ENCODE measurements at regions not wholly inside any gene's neighbourhood (a gene's known extent, or its start where the extent isn't known, plus 50 kb on each side); places are given as distances from the start of the nearest gene placed in this dataset.
"Not testable (repeated sequence)": the region's sequence is repeated elsewhere in the genome, so short reads cannot be mapped to it uniquely, and the experiment has no call there.

GRCh38 chr1:147052677-147053076, 114.6 kb downstream of the NBPF12 start:
- Mint-ChIP-seq H3K4me1 (no peaks in the 10 kb centered on the region), H3K36me3 (ENCODE audit: low read depth) (no peaks in the 10 kb centered on the region), H3K9me3 (no peaks in the 10 kb centered on the region), H3K4me3 (no peak overlapping the region), H3K27me3 (ENCODE audit: low read depth, poor library complexity) (peaks cover 20% of the 10 kb centered on the region), H3K27ac (no peak overlapping the region)
- DNase-seq = no peak
- TF ChIP-seq, protein P1, sequence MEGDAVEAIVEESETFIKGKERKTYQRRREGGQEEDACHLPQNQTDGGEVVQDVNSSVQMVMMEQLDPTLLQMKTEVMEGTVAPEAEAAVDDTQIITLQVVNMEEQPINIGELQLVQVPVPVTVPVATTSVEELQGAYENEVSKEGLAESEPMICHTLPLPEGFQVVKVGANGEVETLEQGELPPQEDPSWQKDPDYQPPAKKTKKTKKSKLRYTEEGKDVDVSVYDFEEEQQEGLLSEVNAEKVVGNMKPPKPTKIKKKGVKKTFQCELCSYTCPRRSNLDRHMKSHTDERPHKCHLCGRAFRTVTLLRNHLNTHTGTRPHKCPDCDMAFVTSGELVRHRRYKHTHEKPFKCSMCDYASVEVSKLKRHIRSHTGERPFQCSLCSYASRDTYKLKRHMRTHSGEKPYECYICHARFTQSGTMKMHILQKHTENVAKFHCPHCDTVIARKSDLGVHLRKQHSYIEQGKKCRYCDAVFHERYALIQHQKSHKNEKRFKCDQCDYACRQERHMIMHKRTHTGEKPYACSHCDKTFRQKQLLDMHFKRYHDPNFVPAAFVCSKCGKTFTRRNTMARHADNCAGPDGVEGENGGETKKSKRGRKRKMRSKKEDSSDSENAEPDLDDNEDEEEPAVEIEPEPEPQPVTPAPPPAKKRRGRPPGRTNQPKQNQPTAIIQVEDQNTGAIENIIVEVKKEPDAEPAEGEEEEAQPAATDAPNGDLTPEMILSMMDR (IDR thresholded peaks at IDR 0.05) = no peak

GRCh38 chr1:147052143-147052542, 114.0 kb downstream of the NBPF12 start:
- Mint-ChIP-seq H3K4me3 (no peak overlapping the region), H3K36me3 (ENCODE audit: low read depth) (no peaks in the 10 kb centered on the region), H3K4me1 (no peaks in the 10 kb centered on the region), H3K27ac (no peak overlapping the region), H3K27me3 (ENCODE audit: low read depth, poor library complexity) (peaks cover 16% of the 10 kb centered on the region), H3K9me3 (no peaks in the 10 kb centered on the region)
- TF ChIP-seq, protein P1 (IDR thresholded peaks at IDR 0.05) = no peak
- DNase-seq = no peak

DNA sequence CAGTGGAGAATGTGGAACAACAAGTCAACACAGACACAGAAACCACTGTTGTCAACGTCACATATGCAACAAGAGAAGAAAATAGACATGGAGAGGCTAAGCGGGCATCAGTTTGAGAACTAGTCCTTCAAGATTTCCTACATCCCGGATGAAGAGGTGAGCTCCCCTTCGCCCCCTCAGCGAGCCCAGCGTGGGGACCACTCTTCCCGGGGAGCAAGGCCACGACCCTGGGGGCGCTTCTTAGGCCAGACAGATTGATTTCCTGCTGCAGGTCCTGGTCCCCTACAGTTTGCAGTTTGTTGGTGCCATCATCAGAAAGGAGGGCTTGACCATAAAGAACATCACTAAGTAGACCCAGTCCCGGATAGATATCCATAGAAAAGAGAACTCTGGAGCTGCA, 113.0 kb downstream of the NBPF12 start:
- DNase-seq = no peak
- no peak overlapping the region for H3K27ac Mint-ChIP-seq
- peaks cover 15% of the 10 kb centered on the region for H3K27me3 Mint-ChIP-seq (ENCODE audit: low read depth, poor library complexity)
- H3K4me3 Mint-ChIP-seq = no peak overlapping the region
- H3K4me1 Mint-ChIP-seq = no peaks in the 10 kb centered on the region
- no peaks in the 10 kb centered on the region for H3K9me3 Mint-ChIP-seq
- TF ChIP-seq, protein P1 (IDR thresholded peaks at IDR 0.05) = no peak
- no peaks in the 10 kb centered on the region for H3K36me3 Mint-ChIP-seq (ENCODE audit: low read depth)

GRCh38 chr1:147050654-147051053, 112.5 kb downstream of the NBPF12 start:
- Mint-ChIP-seq H3K27me3 (ENCODE audit: low read depth, poor library complexity) (peaks cover 19% of the 10 kb centered on the region), H3K27ac (no peak overlapping the region), H3K36me3 (ENCODE audit: low read depth) (no peaks in the 10 kb centered on the region), H3K4me3 (no peak overlapping the region), H3K9me3 (no peaks in the 10 kb centered on the region), H3K4me1 (no peaks in the 10 kb centered on the region)
- TF ChIP-seq, protein P1 (IDR thresholded peaks at IDR 0.05) = no peak
- DNase-seq = no peak

DNA sequence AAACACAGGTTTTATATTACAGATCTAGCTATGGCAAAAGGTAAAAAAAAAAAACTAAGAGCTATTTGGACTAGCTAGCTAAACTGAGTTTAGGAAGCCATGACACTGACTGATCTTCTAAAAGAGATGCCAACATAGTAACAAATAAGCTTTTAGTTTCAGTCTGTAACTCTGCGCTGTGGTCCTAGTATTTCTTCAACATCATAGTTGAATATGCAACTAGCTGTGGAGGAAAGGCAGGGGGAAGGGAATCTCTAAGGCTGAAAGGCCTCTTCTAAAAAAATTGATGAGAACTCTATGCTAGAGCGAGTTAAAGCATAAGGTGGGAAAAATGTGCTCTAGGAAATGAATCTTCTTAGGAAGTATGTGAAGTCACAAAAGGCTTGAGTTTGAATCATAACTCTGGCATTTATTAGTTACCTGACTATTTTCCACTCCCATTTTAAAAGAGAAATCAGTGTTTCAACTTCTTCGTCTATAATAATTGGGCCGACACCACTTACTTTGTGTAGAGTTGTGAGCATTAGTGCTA, 108.8 kb downstream of the NBPF12 start:
- not testable (repeated sequence) for H3K4me3 Mint-ChIP-seq; H3K27ac Mint-ChIP-seq; DNase-seq; H3K9me3 Mint-ChIP-seq; H3K4me1 Mint-ChIP-seq; H3K36me3 Mint-ChIP-seq (ENCODE audit: low read depth)
- peaks cover 37% of the 10 kb centered on the region for H3K27me3 Mint-ChIP-seq (ENCODE audit: low read depth, poor library complexity)

- Mint-ChIP-seq H3K4me3 (no peak overlapping the region), H3K36me3 (ENCODE audit: low read depth) (no peaks in the 10 kb centered on the region), H3K9me3 (no peaks in the 10 kb centered on the region), H3K27ac (no peak overlapping the region), H3K4me1 (no peaks in the 10 kb centered on the region), H3K27me3 (ENCODE audit: low read depth, poor library complexity) (peaks cover 38% of the 10 kb centered on the region)
- TF ChIP-seq, protein P1 (IDR thresholded peaks at IDR 0.05) = no peak
- no peak for DNase-seq
Measured at GRCh38 chr1:147046189-147046862, 108.2 kb downstream of the NBPF12 start.

Measured in nephron progenitor cell (in vitro differentiated cells).